ENCODE measurements at regions not wholly inside any gene's neighbourhood (a gene's known extent, or its start where the extent isn't known, plus 50 kb on each side); places are given as distances from the start of the nearest gene placed in this dataset.

DNA sequence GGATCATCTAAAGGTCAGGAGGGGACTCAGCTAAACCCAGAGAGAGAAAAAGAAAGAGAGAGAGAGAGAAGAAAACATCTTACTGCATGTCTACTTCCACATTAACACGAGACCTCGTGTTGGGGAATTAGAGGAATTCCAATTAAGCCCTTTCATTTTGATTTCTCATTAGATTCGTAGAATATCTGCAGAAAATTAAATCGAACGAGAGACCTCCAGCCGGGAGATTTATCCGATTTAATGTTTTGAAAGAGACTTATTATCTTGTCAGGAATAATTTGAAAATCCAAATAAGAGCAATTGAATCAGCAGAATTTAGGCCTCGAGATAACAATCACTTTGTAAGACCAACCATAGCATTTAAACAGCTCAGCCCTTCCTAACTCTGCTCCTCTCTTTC lies 175.6 kb downstream of the ABCC12 start:
- Histone ChIP-seq H3K4me3 (no peak overlapping the region), H3K27ac (no peak overlapping the region), H3K36me3 (no peaks in the 10 kb centered on the region), H3K9me3 (no peaks in the 10 kb centered on the region), H3K27me3 (no peaks in the 10 kb centered on the region), H3K4me1 (no peaks in the 10 kb centered on the region)
- no peak for TF ChIP-seq POLR2A (IDR thresholded peaks at IDR 0.05)
- TF ChIP-seq, protein P1, sequence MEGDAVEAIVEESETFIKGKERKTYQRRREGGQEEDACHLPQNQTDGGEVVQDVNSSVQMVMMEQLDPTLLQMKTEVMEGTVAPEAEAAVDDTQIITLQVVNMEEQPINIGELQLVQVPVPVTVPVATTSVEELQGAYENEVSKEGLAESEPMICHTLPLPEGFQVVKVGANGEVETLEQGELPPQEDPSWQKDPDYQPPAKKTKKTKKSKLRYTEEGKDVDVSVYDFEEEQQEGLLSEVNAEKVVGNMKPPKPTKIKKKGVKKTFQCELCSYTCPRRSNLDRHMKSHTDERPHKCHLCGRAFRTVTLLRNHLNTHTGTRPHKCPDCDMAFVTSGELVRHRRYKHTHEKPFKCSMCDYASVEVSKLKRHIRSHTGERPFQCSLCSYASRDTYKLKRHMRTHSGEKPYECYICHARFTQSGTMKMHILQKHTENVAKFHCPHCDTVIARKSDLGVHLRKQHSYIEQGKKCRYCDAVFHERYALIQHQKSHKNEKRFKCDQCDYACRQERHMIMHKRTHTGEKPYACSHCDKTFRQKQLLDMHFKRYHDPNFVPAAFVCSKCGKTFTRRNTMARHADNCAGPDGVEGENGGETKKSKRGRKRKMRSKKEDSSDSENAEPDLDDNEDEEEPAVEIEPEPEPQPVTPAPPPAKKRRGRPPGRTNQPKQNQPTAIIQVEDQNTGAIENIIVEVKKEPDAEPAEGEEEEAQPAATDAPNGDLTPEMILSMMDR (IDR thresholded peaks at IDR 0.05): no peak
- no peak for DNase-seq

DNA sequence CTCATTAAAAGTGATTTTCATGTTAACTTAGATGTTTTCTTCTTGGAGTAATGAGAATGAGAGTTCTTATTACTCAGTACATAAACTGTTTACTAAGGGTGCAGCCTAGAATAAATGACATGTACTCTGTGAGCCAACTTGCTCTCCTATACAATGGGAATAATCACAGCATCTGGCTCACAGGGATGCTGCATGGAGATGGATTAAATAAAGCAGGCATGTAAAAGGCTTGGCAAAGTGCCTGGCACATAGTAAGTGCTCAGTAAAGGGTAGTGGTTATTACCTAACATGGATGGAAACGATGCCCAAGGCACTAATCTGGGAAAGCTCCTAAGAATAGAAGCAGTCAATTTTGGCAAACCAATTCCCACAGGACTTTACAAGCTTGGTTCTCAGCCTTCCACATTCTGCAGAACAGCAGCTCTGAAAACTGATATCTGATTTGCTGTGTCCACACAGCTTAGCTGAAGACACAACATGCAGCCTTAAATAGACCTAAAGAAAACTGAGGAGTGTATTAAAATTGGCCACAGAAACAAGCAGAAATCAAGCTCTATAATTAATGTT lies 176.1 kb downstream of the ABCC12 start:
- Histone ChIP-seq H3K36me3 (no peaks in the 10 kb centered on the region), H3K27me3 (no peaks in the 10 kb centered on the region), H3K4me1 (no peaks in the 10 kb centered on the region), H3K4me3 (no peak overlapping the region), H3K9me3 (no peaks in the 10 kb centered on the region), H3K27ac (no peak overlapping the region)
- DNase-seq: no peak
- TF ChIP-seq POLR2A (IDR thresholded peaks at IDR 0.05): no peak
- TF ChIP-seq, protein P1 (IDR thresholded peaks at IDR 0.05): no peak

DNA sequence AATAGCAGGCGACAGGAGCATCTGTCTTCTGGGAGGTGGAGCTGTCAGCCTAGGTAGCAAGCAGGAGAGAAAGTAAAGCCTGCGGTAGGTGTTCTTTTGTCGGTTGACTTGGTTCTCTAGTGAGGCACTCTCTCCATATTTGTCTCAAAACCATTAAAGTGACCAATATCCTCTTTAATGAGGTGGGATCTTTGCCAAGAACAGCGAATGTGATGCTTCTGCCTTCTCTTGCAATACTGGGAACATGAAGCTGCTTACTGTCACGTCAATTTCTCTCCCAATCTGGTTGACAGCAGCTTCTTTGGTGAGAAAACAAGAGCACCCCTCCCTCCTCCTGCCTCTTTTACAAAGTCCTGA lies 176.7 kb downstream of the ABCC12 start:
- TF ChIP-seq, protein P1 (IDR thresholded peaks at IDR 0.05): no peak
- no peak for TF ChIP-seq POLR2A (IDR thresholded peaks at IDR 0.05)
- no peaks in the 10 kb centered on the region for H3K36me3 ChIP-seq
- no peaks in the 10 kb centered on the region for H3K9me3 ChIP-seq
- no peaks in the 10 kb centered on the region for H3K27me3 ChIP-seq
- H3K27ac ChIP-seq: no peak overlapping the region
- no peak for DNase-seq
- H3K4me1 ChIP-seq: no peaks in the 10 kb centered on the region
- no peak overlapping the region for H3K4me3 ChIP-seq

DNA sequence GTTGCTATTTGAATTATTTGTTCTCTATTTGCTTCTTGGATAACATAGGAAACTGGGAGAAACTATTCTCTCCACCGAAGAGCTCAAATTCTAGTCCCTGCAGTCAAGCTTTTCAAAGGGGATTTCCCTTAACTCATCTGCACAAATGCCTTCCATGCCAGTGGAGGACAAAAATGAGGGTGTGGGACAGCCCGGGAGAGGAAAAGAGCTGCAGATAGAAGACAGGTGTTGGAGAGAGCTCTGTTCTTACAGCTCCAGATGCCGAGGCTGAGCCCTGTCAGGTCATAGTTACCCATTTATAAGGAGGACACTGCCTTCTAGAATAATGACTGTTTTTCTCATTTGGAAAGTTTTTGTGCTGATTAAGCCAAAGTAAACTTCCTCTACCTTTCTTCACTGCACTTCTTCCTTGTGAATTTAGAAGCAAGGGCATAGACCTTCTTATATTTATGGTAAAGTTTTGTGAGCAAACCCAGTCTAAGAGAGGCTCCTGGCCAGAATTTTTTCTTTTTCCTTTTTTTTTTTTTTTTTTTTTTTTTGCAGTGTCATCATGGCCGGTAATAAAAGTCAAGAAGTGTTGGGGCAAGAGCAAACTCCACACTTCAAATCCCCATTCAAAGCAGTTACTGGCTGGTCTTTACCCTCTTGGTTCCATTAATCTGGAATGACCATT lies 177.2 kb downstream of the ABCC12 start:
- no peaks in the 10 kb centered on the region for H3K27me3 ChIP-seq
- no peaks in the 10 kb centered on the region for H3K36me3 ChIP-seq
- DNase-seq: no peak
- no peak overlapping the region for H3K4me3 ChIP-seq
- no peak overlapping the region for H3K27ac ChIP-seq
- TF ChIP-seq, protein P1 (IDR thresholded peaks at IDR 0.05): no peak
- no peaks in the 10 kb centered on the region for H3K4me1 ChIP-seq
- no peaks in the 10 kb centered on the region for H3K9me3 ChIP-seq

DNA sequence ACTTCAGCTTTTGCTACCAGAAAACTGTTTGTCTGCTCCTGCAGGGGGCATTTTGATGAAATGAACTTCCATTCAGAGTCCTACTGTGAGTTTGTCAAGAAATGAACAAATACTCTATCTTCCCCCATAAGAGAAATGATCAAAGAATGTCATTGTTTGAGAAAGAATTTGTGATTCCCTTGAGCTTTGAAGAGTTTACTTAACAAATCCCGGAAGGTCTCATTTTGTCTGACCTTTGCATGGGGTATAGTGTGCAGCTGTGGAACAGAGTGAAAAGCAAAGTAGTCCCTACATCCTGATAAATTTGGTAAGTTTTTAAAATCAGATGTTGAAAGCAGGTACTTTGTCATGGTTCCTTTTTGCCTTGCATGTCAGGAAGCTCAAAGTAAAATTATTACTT lies 178.0 kb downstream of the ABCC12 start:
- Histone ChIP-seq H3K36me3 (no peaks in the 10 kb centered on the region), H3K4me3 (no peak overlapping the region), H3K4me1 (no peaks in the 10 kb centered on the region), H3K27ac (no peak overlapping the region), H3K27me3 (no peaks in the 10 kb centered on the region), H3K9me3 (no peaks in the 10 kb centered on the region)
- no peak for TF ChIP-seq POLR2A (IDR thresholded peaks at IDR 0.05)
- TF ChIP-seq, protein P1 (IDR thresholded peaks at IDR 0.05): no peak
- DNase-seq: no peak
